Gastroesophageal sphincter (tissue), 4 donors: ENCODE measurements at regions not wholly inside any gene's neighbourhood (a gene's known extent, or its start where the extent isn't known, plus 50 kb on each side); places are given as distances from the start of the nearest gene placed in this dataset.

Experiments
- ATAC-seq: fragments of 150-250 bp; one replicate; pipeline ENCODE4 v1.9.1; 2016; ENCODE audit warnings: mild to moderate bottlenecking, moderate library complexity
- H3K27ac ChIP-seq, 4 donors: fragments of 200-600 bp; sonication (generic) in 3 of 4; 1 replicate in 3 of 4; 2 replicates in 1 of 4; pipeline ENCODE4 v1.5.1; 2016 to 2019
- H3K27me3 ChIP-seq: fragments of 200-600 bp; sonication (generic); one replicate; pipeline ENCODE4 v1.5.1; 2019
- H3K36me3 ChIP-seq, 2 donors: fragments of 200-600 bp; sonication (generic); one replicate each; pipeline ENCODE4 v1.5.1; 2019; ENCODE audit warnings: control low read depth in 1 of 2
- H3K4me1 ChIP-seq, 3 donors: fragments of 200-600 bp; sonication (generic); 1 replicate in 2 of 3; 2 replicates in 1 of 3; pipeline ENCODE4 v1.5.1; 2016 to 2019; ENCODE audit warnings: control low read depth in 2 of 3
- H3K4me3 ChIP-seq, 2 donors: fragments of 200-600 bp; sonication (generic); one replicate each; pipeline ENCODE4 v1.5.1; 2019; ENCODE audit warnings: mild to moderate bottlenecking in 1 of 2, moderate library complexity in 1 of 2
- H3K9me3 ChIP-seq, 3 donors: fragments of 200-600 bp; sonication (generic); one replicate each; pipeline ENCODE4 v1.5.1; 2017 to 2019; ENCODE audit warnings: control low read depth in 2 of 3
- EP300 ChIP-seq: sonication (generic); formaldehyde crosslinking; IDR thresholded peaks from one replicate; pipeline ENCODE4 v1.6.1; 2017; ENCODE audit warnings: antibody characterized with exemption, mild to moderate bottlenecking
- POLR2A ChIP-seq, 2 donors: fragments of 450-650 bp; IDR thresholded peaks; one replicate each; pipeline ENCODE4 v1.6.1; 2017; ENCODE audit warnings: antibody characterized with exemption in 2 of 2, mild to moderate bottlenecking in 2 of 2, moderate library complexity in 1 of 2
- POLR2AphosphoS5 ChIP-seq: sonication (generic); formaldehyde crosslinking; IDR thresholded peaks from one replicate; pipeline ENCODE4 v1.6.1; 2017; ENCODE audit warnings: antibody characterized with exemption
- WGBS, 2 donors: methylation state at CpG; one replicate each; pipeline ENCODE4 v1.1.5; 2018; ENCODE audit warnings: low coverage in 1 of 2; 5-methylcytosine and 5-hydroxymethylcytosine counted together
- TF ChIP-seq, protein P1 (sequence below), 4 experiments: fragments of 200-600 bp in 2 of 4; fragments of 450-650 bp in 2 of 4; sonication (generic) in 1 of 4; IDR thresholded peaks; one replicate each; pipeline ENCODE4 v1.5.1; 2017 to 2019; ENCODE audit warnings: antibody characterized with exemption in 4 of 4, mild to moderate bottlenecking in 2 of 4, moderate library complexity in 2 of 4

DNA sequence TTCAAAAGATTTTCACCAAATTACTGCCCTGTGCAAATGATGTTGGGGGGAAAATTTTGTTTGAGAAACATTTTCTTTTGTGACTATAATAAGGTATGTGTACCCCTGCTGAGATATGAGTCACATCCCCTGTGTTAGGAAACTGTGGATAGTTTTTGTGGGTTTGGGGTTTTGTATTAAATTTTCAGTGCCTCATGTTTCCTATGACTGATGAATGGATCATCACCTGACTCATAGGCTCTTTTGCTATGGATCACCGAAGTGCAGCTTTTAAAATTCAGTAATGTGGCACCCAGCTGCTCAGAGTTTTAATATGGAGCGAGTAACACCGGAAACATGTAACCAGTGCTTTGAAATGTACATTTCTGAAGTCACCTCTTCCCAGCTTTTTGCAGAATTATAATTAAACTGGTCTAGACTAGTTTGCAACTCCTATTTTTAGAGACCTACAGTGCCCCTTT lies 167.4 kb upstream of the HMGA2 start:
- ATAC-seq = no peak
- H3K27ac ChIP-seq = no peak overlapping the region
- H3K9me3 ChIP-seq = no peaks in the 10 kb centered on the region
- H3K27me3 ChIP-seq = no peaks in the 10 kb centered on the region
- H3K4me3 ChIP-seq = no peak overlapping the region
- no peaks in the 10 kb centered on the region for H3K36me3 ChIP-seq
- WGBS, 2 donors = 61 to 82% methylated on average over 3 of the region's 3 CpGs
- H3K4me1 ChIP-seq = no peaks in the 10 kb centered on the region
- TF ChIP-seq EP300 (no peak), POLR2A (IDR thresholded peaks at IDR 0.05) (no peak)

- no peak for ATAC-seq
- no peak overlapping the region for H3K4me3 ChIP-seq
- H3K9me3 ChIP-seq = no peaks in the 10 kb centered on the region
- TF ChIP-seq EP300 = no peak
- WGBS, 2 donors = 100% methylated on average over 1 of the region's 1 CpG
- no peak overlapping the region for H3K27ac ChIP-seq
- no peaks in the 10 kb centered on the region for H3K4me1 ChIP-seq
- no peaks in the 10 kb centered on the region for H3K27me3 ChIP-seq
- H3K36me3 ChIP-seq = no peaks in the 10 kb centered on the region
These were observed 166.6 kb upstream of the HMGA2 start for GRCh38 chr12:65657635-65658034.

DNA sequence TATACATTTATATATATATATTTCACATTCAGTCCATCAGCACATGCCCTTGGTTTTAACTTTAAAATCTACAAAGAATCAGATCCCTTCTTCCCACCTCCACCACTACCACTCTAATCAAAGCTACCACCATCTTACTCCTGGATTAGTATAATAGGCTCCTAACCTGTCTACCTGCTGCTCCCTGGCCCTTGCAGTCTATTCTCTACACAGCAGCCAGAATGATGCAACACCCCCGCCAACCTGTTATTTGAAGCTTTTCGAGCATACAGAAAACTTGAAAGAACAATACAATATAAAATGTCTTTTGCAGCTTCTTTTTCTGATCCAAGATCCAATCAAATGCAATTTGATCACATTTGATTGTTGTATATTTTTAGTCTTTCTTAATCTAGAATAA lies 165.9 kb upstream of the HMGA2 start:
- Histone ChIP-seq H3K27me3 (no peaks in the 10 kb centered on the region), H3K4me3 (no peak overlapping the region), H3K36me3 (no peaks in the 10 kb centered on the region), H3K9me3 (no peaks in the 10 kb centered on the region), H3K27ac (no peak overlapping the region), H3K4me1 (no peaks in the 10 kb centered on the region)
- TF ChIP-seq POLR2A (IDR thresholded peaks at IDR 0.05) (no peak), POLR2AphosphoS5 (no peak), EP300 (no peak)
- TF ChIP-seq, protein P1, sequence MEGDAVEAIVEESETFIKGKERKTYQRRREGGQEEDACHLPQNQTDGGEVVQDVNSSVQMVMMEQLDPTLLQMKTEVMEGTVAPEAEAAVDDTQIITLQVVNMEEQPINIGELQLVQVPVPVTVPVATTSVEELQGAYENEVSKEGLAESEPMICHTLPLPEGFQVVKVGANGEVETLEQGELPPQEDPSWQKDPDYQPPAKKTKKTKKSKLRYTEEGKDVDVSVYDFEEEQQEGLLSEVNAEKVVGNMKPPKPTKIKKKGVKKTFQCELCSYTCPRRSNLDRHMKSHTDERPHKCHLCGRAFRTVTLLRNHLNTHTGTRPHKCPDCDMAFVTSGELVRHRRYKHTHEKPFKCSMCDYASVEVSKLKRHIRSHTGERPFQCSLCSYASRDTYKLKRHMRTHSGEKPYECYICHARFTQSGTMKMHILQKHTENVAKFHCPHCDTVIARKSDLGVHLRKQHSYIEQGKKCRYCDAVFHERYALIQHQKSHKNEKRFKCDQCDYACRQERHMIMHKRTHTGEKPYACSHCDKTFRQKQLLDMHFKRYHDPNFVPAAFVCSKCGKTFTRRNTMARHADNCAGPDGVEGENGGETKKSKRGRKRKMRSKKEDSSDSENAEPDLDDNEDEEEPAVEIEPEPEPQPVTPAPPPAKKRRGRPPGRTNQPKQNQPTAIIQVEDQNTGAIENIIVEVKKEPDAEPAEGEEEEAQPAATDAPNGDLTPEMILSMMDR (IDR thresholded peaks at IDR 0.05) = no peak
- WGBS, 2 donors = 81 to 100% methylated on average over 2 of the region's 2 CpGs
- ATAC-seq = no peak

GRCh38 chr12:65659681-65660080 lies 164.6 kb upstream of the HMGA2 start:
- Histone ChIP-seq H3K27ac (no peak overlapping the region), H3K27me3 (no peaks in the 10 kb centered on the region), H3K9me3 (no peaks in the 10 kb centered on the region), H3K36me3 (no peaks in the 10 kb centered on the region), H3K4me3 (no peak overlapping the region), H3K4me1 (no peaks in the 10 kb centered on the region)
- TF ChIP-seq, protein P1 (IDR thresholded peaks at IDR 0.05) = no peak
- TF ChIP-seq EP300 (no peak), POLR2AphosphoS5 (no peak), POLR2A (IDR thresholded peaks at IDR 0.05) (no peak)
- 33% methylated on average over 1 of the region's 1 CpG; no CpG with 5 or more reads in 1 of the 2 donors for WGBS, 2 donors
- no peak for ATAC-seq

- WGBS, 2 donors = 59 to 70% methylated on average over 4 of the region's 4 CpGs
- Histone ChIP-seq H3K4me3 (no peak overlapping the region), H3K27ac (no peak overlapping the region), H3K36me3 (no peaks in the 10 kb centered on the region), H3K4me1 (no peaks in the 10 kb centered on the region), H3K27me3 (no peaks in the 10 kb centered on the region), H3K9me3 (no peaks in the 10 kb centered on the region)
- ATAC-seq = no peak
- TF ChIP-seq, protein P1 (IDR thresholded peaks at IDR 0.05) = no peak
- no peak for TF ChIP-seq POLR2A (IDR thresholded peaks at IDR 0.05)
- TF ChIP-seq EP300 = no peak
- no peak for TF ChIP-seq POLR2AphosphoS5
These were observed 164.2 kb upstream of the HMGA2 start for GRCh38 chr12:65660096-65660495.

DNA sequence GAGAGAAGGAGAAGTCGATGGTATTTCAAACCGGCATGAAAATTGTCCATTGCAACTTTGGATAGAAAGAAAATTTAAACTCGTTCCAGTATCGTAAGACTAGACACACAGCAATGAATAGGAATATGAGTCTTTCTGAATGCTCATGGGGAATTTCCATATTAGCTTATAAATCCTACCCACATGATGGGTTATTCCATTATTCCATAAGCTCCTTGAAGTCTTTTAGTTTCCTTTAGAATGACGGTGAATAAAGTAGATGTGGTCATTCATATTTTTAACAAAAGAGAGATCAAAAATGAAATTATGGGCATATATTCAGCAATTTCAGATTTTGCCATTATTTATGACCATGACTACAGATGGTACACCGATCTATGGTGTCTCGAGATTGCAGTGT lies 163.4 kb upstream of the HMGA2 start:
- no peak overlapping the region for H3K27ac ChIP-seq
- H3K4me1 ChIP-seq = no peaks in the 10 kb centered on the region
- H3K36me3 ChIP-seq = no peaks in the 10 kb centered on the region
- H3K27me3 ChIP-seq = no peaks in the 10 kb centered on the region
- no peak overlapping the region for H3K4me3 ChIP-seq
- H3K9me3 ChIP-seq = no peaks in the 10 kb centered on the region
- no peak for TF ChIP-seq POLR2AphosphoS5
- WGBS, 2 donors = 94 to 95% methylated on average over 7 of the region's 7 CpGs
- ATAC-seq = no peak

GRCh38 chr12:65662590-65662989 lies 161.7 kb upstream of the HMGA2 start:
- Histone ChIP-seq H3K9me3 (no peaks in the 10 kb centered on the region), H3K4me1 (no peaks in the 10 kb centered on the region), H3K27ac (no peak overlapping the region), H3K36me3 (no peaks in the 10 kb centered on the region), H3K4me3 (no peak overlapping the region), H3K27me3 (no peaks in the 10 kb centered on the region)
- ATAC-seq = no peak
- WGBS, 2 donors = 86 to 95% methylated on average over 2 of the region's 2 CpGs
- TF ChIP-seq, protein P1 (IDR thresholded peaks at IDR 0.05) = no peak
